H1 (cell line): ENCODE measurements at regions not wholly inside any gene's neighbourhood (a gene's known extent, or its start where the extent isn't known, plus 50 kb on each side); places are given as distances from the start of the nearest gene placed in this dataset.

Experiments
- CHD7 ChIP-seq: fragments of 300-600 bp; sonication (generic); IDR thresholded peaks from 2 replicates; pipeline ENCODE4 v1.7.1; 2012; ENCODE audit warnings: low read length, moderate library complexity, mild to moderate bottlenecking, inconsistent platforms; ENCODE audit not compliant: insufficient replicate concordance
- CTCF ChIP-seq, 3 experiments: IDR thresholded peaks; 1 replicate in 2 of 3; 2 replicates in 1 of 3; pipeline versions ENCODE4 v1.5.1 to v1.6.1; 2011; ENCODE audit warnings: low read length in 3 of 3, mild to moderate bottlenecking in 3 of 3, inconsistent platforms in 2 of 3, low read depth in 1 of 3, moderate library complexity in 1 of 3; ENCODE audit not compliant: insufficient read depth in 1 of 3; ENCODE audit errors: control extremely low read depth in 1 of 3
- HDAC6 ChIP-seq: IDR thresholded peaks from one replicate; pipeline ENCODE4 v1.7.1; 2012; ENCODE audit warnings: low read depth, mild to moderate bottlenecking, inconsistent platforms, low read length, moderate library complexity
- JUN ChIP-seq: IDR thresholded peaks from 2 replicates; pipeline ENCODE4 v1.6.1; 2011; ENCODE audit warnings: low read depth, mild to moderate bottlenecking, improper control_type of control experiment, low read length
- KDM5A ChIP-seq: fragments of 200-600 bp; IDR thresholded peaks from 2 replicates; pipeline ENCODE4 v1.7.1; 2012; ENCODE audit warnings: mild to moderate bottlenecking, low read length, inconsistent platforms, mixed read lengths
- POLR2A ChIP-seq, 2 experiments: IDR thresholded peaks; 1 replicate in 1 of 2; 2 replicates in 1 of 2; pipeline ENCODE4 v1.6.1; 2011; ENCODE audit warnings: low read depth in 2 of 2, low read length in 2 of 2, mild to moderate bottlenecking in 2 of 2; ENCODE audit errors: control extremely low read depth in 1 of 2
- SRF ChIP-seq: IDR thresholded peaks from 2 replicates; pipeline ENCODE4 v1.6.1; 2011; ENCODE audit warnings: mild to moderate bottlenecking, low read depth, low read length, moderate library complexity

- TF ChIP-seq CHD7 (no peak), KDM5A (no peak), HDAC6 (no peak), SRF (no peak), CTCF (IDR thresholded peaks at IDR 0.05; ENCODE audit: control extremely low read depth in 1 of 3, insufficient read depth in 1 of 3, low read depth in 1 of 3, low read length in 3 of 3) (no peak), JUN (no peak), POLR2A (IDR thresholded peaks at IDR 0.05; ENCODE audit: control extremely low read depth in 1 of 2, low read depth in 2 of 2, low read length in 2 of 2) (no peak)
These were observed 162.7 kb downstream of the AKR1D1 start (continued) for GRCh38 chr7:138238734-138239659.
